ENCODE measurements at regions not wholly inside any gene's neighbourhood (a gene's known extent, or its start where the extent isn't known, plus 50 kb on each side); places are given as distances from the start of the nearest gene placed in this dataset.

DNA sequence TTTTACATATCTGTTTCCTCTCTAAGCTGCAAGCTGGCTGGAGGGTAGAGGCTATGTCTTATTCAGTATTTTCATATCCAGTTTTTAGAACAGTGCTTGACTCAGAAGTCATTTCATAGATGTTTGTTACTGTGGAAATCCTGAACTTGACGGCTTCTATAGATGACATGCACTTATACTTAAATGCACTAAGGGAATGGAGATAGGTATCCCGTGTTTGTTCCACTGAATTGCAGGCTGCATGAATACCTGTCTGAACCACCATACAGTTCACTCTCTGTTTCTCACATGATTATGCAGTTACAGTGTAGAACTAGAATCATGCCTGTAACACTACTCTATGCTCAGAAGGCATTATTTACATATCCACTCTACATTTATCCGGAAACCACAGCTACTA lies 417.1 kb downstream of the MTX2 start:
- DNase-seq: no peak

DNA sequence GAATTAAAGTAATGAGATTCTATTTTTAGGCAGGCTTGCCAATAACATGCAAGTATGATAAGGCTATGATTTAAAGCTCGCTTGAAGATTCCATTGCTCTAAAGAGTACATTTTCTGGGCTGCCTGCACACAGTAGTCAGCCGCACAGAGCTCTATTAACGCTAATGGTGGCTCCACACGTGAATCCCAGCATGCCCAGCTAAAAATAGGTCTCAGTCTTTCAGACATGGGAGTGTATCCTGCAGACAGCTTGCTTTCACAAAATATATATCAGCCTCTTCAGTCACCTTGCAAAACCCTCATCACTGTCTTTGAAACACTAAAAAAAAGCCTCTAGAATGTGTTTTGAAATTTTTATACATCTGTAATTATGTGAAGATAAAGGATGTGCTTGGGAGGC lies 418.1 kb downstream of the MTX2 start:
- no peak for DNase-seq

DNA sequence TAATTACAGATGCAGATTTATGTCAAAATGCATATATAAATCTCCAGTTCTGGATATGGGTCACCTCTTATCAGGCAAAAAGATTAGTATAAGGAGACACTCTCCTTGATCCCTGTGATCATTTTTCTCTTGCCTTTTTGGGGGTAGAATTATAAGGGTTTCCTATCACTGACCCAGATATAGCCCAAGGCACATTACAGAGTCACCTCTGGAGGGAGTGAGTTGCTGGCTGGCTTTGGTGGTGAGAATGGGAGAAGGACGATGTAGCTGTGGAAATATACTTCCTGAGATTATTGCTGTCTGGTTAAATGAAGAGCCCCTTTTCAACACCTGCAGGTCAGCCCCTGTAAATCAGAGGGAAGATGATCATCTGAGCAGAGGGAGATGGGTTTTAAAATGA lies 418.7 kb downstream of the MTX2 start:
- DNase-seq: no peak

DNA sequence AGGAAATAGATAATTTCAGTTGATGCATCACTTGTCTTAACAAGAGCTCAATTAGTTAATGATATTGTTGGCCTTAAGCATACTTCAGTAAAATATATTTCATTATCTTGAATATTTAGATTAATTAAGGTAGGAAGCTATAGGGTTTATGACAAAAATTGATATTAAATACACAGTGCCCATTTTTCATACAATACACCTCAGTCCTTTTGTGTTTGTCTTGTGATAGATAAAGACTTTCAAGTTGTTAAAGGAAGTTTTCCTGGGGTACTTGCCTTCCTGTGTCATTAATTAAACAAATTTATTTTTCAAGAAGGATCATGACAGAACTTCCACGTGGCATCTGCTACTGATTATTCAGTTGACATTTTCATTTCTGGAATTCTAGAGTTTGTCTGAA lies 420.5 kb downstream of the MTX2 start:
- DNase-seq: no peak

DNA sequence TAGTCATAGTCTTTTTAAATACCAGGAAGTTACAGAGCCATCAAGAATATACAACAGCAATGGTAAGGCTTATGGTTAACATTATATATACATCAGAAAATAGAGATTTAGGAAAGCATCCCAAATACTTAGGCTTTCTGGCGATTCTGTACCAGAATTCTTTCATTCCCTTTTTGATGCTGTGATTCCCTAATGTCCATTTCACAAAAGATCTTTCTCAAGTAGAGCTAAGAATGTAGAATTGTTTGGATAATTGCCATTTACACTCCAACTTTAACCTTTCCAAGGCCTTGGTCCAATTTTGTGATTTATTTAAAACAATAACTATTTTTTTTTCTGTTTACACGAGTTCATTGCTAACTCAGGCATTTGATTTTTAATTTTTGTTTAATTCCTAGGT lies 422.2 kb downstream of the MTX2 start:
- DNase-seq: no peak

DNA sequence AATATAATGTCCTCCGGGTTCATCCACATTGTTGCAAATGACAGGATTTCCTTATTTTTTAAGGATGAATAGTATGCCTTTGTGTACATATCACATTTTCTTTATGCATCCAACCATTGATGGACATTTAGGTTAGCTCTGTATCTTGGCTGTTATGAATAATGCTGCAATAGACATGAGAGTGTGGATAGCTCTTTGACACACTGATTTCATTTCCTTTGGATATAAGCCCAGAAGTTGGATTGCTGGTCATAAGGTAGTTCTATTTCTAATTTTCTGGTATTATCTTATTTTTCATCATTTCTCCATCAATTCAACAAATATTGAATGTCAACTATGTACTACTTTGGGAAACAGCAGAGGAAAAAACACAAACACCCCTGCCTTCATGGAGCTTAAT lies 423.3 kb downstream of the MTX2 start:
- DNase-seq: no peak

DNA sequence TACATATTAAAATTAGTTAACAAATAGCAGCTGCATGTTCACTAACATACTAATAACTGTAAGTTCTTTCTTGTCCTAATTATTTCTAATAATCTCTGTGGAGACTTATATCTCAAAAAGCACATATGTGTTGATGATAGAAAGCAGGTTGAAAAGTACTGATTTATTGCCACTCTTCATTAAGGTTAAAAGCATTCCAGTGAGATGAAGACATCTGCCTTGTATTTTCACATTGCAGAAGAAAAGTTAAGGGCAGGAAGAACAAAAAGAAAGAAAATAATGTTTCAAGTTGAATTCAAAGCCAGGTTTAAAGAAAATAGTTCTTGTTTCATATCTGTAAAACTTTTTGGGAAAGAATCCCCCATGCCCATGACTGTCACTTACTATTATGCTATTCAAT lies 429.9 kb downstream of the MTX2 start:
- no peak for DNase-seq

DNA sequence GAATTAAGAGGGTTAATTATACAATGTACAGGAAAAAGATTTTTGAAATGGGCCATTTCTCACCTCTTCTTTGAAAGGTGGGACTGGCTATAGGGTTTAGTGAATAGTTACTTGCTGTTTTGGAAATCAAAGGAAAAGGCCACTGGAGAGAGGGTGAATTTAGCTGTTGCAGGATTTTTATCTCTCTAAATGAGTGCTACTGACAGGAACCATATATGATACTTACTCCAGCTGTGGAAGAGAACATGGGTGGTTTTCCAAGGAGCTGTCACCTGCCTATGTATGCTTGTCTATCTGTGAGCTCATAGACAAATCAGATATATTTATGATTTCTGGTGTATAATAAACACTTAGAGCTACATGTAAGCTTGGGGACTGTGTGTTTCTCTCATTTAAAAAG lies 430.4 kb downstream of the MTX2 start:
- DNase-seq: no peak

DNA sequence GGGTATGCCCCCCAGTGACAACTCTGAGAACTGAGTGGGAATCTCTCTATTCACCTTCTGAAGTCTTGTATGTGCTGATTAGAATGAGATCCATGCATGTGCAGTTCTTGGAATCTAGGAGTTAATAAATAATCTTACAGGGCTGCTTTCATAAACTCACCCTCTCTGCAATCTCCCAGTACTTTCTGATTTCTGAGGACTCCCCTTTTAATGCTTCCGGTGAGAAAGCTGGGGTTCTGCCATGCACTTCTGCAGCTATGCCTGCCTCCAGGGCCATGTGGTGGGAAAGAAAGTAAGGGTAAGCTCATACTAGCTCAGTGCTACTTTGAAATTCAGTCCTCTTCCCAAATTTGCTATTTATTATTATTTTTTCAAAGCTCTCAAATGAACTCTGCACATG lies 432.9 kb downstream of the MTX2 start:
- DNase-seq: no peak

DNA sequence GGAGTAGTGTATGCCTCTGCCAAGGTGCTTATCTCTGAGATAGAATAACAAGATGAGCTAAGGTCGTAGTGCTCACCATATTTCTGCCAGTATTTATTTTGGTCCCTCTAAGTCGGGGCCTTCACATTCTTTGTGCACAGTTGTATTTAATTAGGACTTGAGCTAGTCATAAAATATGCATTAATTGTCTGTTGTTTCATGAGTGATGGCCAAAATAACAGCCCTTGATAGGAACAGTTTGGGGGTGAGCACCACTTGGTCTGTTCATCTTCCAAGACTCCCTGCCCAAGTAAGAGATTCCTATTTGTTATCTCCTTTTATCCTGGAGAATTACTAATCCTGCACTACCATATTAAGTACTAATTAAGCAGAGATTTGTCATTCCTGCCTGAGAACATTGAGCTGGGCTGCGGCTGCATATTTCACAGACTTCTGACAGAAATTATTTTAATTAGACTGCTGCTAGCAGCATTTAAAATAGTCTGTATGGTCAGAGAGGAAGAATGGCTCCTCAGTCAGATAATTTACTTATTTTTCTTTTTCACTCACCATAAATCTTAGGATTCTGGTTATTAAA lies 435.1 kb downstream of the MTX2 start:
- peak; percentile 57 for DNase-seq

DNA sequence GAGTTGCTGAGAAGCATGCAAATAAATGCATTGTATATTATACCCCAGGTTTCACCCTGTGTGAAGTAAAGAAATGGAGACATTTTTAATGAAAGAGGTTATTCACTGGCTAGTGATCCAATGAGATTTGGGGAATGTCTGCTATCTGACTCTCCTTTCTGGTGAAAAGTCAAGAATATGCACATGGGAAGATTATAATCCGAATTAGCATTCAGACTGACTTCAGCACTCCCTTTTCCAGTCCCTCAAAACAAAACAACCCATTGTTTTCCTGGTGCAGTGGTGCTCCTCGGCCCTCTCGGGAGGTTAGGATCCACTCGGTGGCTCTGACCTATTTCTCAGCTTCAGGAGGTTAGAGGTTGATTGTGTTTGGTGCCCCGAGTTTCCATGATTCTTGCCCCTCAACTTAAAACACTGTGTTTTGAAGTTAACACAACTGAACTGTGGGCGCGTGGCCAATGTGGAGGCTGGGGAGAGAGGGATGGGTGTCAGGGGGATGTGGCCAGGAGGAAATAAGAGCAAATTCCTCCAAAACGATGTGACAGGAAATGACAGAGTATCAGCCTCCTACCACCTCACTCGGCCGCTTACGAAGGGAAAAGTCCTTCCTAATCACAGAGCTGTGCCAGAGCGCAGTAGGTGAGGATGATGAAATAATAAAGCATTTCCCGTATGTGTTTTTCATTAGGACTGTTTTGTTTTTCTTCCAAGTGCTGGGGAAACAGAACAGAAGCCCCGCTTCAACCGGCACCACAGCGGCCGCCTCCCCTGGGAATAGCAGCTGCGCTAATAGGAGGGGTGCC lies 440.1 kb downstream of the MTX2 start:
- no peak for DNase-seq

DNA sequence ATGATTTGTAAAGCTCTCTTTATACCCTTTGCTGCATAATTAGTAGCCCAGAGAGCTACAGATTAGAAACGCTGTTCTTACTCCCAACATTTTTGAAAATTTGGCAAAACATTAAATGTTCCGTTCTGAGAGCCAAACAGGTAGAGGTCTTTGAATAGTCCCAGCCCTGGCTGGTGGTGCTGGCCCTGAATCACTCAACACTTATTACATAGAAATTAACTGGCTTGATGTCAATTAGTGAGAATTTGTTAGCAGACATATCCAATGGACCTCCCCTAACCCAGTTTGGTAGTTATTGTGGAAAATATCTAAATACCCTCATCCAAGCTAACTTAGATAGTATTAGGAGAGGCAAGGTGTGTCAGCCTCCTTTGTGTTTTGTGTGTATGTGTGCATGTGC lies 440.7 kb downstream of the MTX2 start:
- DNase-seq: no peak

DNA sequence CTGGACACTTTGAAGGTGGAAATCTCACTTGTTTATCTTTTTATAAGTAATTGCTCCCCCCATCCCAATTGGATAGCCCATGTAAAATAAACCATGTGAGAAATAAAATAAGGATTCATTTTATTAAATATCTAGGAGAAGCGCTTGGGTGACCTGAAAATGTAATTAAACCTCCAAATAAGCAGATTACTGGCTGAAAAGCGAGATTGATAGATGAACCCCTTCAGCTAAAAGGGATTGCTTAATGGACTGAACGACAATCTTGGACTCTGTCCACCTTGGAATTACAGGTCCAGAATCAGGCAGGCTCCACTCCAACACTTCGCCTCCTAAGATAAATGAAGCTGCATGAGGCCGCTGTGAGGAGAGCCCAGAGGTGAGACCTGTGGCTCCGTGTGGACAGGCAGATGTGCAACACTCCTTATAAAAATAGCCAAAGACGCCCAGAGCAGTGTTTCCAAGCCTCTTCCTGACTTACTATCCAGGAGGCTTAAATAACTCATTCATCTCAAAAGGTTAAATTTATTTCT lies 441.5 kb downstream of the MTX2 start:
- DNase-seq: no peak

DNA sequence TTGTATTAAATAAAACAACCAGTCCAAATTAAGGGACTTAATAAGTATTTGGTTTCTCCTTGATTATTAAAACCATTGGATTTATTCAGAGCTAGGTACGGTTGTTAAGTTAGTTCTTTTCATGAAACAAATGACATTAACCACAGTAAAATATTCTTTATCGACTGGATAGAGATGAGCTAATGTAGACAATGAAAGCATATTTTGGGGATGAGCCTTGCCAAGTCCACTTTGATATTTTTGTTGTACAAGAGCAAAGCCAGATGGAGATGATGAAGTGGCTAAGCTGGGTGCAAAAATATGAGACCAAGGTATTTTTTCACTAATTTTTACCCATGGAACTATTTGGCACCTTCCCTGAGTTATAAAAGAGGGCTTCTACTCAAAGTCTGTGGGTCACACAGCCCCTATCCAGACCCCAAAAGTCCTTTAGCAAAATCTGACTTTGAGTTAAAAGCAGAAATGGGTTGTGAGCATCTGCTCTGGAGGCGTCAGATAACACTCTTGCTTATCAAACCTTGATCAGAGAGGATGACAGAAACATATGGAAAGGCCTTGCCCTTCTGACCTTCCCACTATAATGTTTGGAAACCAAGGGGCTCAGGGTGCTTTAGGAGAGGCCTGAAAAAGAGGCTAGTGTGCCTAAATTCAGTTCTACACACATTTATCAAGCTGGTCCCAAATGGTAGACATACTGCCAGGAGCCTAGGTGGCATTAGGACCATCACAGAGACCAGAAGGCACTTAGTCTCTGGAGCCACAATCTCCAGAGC lies 456.8 kb downstream of the MTX2 start:
- no peak for DNase-seq

DNA sequence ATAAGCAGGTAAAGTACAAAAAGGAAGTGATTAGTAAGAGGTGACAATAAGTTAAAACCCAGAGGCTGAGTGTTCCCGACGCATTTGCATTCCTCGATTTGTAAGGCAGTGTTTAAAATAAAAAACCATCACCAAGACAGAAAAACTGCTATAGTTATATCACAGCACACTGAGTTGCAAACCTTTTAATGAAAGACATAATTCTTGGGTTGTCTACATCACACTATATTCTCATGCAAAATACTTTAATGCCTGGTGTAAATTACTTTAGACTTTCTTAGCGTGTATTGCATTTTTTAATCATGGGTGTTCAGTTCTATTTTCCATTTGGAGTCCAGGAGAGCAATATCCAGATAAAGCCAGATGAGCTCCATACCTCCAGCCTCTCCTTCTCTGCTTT lies 458.5 kb downstream of the MTX2 start:
- no peak for DNase-seq

DNA sequence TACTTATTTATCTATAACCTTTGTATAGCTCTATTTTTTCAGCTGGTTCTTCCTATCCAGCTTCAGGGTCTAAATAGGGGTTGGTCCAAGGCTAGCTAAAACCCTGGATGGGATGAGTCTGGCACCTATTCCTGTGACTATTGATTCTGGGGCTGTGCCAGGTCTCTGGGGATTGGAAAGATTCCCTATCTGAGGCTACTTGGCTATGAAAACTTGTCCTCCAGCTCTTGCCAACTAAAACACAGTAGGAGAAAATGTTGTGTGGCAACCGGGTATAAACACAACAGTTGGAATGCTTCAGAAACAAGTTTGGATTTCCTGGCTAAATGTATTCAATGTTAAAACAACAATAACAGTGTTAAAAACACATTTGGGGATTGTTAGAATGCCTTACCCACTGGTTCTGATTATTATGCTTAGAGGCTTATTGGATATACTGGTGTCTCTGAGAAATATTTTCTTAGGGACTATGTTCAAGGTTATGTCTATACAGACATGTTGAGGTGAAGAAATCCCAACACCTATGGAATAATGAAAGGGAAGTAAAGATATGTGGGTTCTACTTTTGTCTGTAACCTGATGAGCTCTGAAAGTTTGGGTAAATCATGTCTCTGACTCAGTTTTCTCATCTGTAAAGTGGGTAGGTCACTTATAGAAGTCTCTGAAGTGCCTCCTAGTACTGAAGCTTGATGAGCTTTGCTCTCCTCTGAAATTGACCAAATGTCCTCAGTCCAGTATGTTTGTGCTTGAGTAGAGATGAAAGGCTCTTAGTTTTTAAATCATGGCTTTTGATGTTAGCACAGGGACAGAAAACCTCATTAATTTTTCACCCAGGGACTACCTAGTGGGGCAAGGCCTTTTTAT lies 460.7 kb downstream of the MTX2 start:
- peak; percentile 64 for DNase-seq

DNA sequence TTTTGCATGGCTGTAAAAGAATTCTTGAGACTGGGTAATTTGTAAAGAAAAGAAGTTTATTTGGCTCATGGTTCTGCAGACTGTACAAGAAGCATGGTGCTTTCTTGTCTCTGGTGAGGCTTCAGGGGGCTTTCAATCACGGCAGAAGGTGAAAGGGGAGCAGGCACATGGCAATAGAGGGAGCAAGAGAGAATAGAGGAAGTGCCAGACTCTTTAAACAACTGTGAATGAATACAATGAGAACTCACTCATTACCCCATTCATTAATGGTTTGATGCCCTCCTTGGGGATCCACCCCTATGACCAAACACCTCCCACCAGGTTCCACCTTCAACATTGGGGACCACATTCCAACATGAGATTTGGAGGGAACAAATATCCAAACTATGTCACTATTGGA lies 463.5 kb downstream of the MTX2 start:
- DNase-seq: no peak

DNA sequence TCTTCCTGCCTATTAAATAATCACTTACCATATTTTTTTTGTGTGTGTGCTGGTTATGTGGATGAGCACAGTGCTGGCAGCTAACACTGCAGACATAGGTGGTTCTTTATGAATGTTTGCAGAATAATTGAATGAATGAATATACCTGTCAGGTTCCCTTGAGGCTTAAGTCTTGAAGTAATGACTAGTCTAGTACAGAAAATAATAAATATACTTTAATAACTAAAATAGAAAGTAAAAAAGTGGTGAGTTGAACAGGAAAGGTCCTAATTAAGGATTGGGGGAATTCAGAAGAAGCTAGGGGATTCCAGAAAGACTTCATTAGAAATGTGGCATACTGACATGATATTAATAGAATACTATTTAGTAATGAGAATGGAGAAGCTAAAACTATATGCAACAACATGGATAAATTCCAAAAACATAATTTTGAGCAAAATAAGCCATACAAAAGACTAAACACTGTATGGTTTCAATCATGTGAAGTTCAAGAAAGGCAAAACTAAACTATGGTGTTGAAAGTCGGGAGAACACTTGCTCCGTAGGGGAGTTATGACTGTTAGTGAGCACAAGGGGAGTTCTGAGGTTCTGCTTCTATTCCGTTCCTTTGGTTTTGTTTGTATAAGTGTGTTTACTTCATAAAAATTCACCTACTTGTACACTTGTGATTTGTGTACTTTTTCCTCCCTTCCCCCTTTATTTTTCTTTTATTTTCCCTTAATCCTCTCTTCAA lies 464.6 kb downstream of the MTX2 start:
- DNase-seq: no peak

DNA sequence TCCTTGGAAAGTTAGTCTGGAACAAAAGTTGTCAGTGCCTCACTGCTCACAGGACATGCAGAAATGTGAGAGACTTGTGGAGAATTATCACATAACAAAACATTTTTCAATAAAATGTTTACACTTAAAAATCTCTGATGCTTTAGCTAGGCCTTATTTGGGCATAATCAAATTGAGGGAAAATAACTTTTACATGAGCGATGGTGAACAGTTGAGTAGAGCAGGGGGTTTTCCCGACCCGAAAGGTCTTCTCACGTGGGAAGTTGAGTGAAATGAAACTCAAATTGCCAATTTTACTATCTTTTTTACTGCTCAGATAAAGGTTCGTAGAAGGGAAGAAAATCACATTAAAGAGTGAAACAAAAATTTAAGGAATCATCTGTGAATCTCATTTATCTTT lies 465.6 kb downstream of the MTX2 start:
- DNase-seq: no peak

DNA sequence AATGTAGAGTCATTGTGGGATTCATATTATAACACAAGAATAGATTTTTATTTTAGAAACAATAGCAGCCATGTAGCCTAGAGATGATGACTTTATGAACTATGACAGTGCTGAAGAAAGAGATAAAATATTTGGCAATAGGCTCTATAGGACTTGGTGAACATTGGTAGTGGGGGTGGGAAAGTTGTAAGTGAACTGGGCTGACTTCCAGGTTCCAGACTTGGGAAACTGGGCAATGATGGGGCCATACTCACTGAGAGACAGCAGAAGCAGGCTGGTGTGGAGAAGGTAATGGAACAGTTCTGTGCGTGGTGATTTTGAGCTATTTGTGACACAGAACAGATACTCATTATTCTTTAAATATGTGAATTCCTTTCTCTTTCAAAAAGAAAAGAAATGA lies 470.3 kb upstream of the HNRNPA3 start:
- DNase-seq: no peak

DNA sequence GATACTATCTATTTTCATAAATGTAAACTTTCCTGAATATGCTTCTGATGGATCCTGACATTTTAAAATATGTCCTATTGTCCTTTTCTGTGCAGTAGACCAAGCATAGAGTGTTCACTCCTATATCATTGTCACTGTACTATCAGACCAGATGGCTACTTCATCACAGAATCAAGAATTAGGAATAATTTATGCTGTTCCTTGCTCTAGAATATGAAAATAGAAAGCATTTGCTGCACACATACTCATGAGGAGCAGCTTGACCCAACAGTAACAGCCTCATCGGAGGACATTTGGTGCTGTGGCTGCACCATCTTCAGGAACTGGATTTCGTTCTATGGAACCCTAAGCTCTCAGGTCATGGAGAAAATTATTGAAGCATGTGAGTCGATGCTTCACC lies 468.9 kb upstream of the HNRNPA3 start:
- DNase-seq: no peak

DNA sequence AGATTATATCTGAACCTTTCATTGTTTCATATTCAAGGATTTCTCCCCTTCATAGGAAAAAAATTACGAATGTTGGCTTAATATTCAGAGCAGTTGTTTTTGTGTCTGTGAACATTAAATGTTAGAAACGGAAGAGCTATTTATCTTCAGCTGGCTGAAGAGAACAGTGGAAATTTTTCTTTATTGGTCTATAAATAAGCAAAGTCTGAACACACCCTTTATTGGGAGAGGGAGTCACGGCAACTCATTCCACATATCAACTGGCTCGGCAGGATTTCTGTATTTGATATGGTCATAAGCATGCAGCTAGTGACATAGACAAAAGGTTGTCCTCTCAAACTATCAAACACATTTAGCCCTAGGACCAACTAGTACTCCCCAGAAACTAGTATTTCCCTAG lies 468.4 kb upstream of the HNRNPA3 start:
- no peak for DNase-seq
